ENCODE measurements at regions not wholly inside any gene's neighbourhood (a gene's known extent, or its start where the extent isn't known, plus 50 kb on each side); places are given as distances from the start of the nearest gene placed in this dataset.

DNA sequence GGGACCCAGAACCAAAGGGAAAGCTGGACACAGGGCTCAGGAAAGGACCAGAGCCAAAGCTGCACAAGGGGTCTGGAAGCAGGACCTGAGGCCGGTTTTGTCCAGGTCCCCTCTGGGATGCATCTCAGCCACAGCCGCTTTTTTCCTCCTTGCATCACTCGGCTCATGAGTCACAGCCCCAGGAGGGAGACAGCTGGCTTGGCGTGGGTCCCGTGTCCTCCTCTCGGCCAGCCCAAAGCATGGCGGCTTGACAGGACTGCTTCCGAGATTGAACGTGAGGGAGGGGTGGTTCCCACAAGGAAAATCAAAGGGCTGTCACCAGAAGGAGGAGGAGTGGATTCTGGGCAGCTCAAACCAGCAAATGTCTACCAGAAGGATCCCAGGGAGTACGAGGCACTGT is 56.7 kb upstream of the CPLX2 start:
- H3K27me3 ChIP-seq: no peaks in the 10 kb centered on the region
- no peaks in the 10 kb centered on the region for H3K36me3 ChIP-seq (replicated peaks in 1 of 2)
- DNase-seq: peak; percentile 66 to 88 (median 83)
- H3K4me3 ChIP-seq: no peak overlapping the region
- H3K9me3 ChIP-seq (replicated peaks in 1 of 3): no peaks in the 10 kb centered on the region
- H3K4me1 ChIP-seq (replicated peaks in 1 of 2): no peaks in the 10 kb centered on the region
- no peak overlapping the region for H3K27ac ChIP-seq
- intact Hi-C loops (cut with DNase I): no loop called here
- no peak for TF ChIP-seq POLR2A (IDR thresholded peaks at IDR 0.05)
- TF ChIP-seq, protein P1, sequence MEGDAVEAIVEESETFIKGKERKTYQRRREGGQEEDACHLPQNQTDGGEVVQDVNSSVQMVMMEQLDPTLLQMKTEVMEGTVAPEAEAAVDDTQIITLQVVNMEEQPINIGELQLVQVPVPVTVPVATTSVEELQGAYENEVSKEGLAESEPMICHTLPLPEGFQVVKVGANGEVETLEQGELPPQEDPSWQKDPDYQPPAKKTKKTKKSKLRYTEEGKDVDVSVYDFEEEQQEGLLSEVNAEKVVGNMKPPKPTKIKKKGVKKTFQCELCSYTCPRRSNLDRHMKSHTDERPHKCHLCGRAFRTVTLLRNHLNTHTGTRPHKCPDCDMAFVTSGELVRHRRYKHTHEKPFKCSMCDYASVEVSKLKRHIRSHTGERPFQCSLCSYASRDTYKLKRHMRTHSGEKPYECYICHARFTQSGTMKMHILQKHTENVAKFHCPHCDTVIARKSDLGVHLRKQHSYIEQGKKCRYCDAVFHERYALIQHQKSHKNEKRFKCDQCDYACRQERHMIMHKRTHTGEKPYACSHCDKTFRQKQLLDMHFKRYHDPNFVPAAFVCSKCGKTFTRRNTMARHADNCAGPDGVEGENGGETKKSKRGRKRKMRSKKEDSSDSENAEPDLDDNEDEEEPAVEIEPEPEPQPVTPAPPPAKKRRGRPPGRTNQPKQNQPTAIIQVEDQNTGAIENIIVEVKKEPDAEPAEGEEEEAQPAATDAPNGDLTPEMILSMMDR (IDR thresholded peaks at IDR 0.05): peak in 1 of 6 experiments; percentile 5
- WGBS, 4 donors: 36 to 49% (median 40%) methylated on average over 9 to 10 of the region's 10 CpGs

GRCh38 chr5:175815126-175815913 is 56.1 kb upstream of the CPLX2 start:
- no peak for TF ChIP-seq POLR2A (IDR thresholded peaks at IDR 0.05)
- TF ChIP-seq, protein P1 (IDR thresholded peaks at IDR 0.05): no peak
- Histone ChIP-seq H3K27ac (no peak overlapping the region), H3K4me3 (no peak overlapping the region), H3K4me1 (replicated peaks in 1 of 2) (no peaks in the 10 kb centered on the region), H3K36me3 (replicated peaks in 1 of 2) (no peaks in the 10 kb centered on the region), H3K9me3 (replicated peaks in 1 of 3) (no peaks in the 10 kb centered on the region), H3K27me3 (no peaks in the 10 kb centered on the region)
- WGBS, 4 donors: 84 to 92% (median 86%) methylated on average over 4 to 9 of the region's 9 CpGs
- no peak for DNase-seq
- intact Hi-C loops (cut with DNase I): no loop called here

GRCh38 chr5:175816348-175816747 is 55.0 kb upstream of the CPLX2 start:
- Histone ChIP-seq H3K27ac (no peak overlapping the region), H3K36me3 (replicated peaks in 1 of 2) (no peaks in the 10 kb centered on the region), H3K4me3 (no peak overlapping the region), H3K27me3 (no peaks in the 10 kb centered on the region), H3K9me3 (replicated peaks in 1 of 3) (no peaks in the 10 kb centered on the region), H3K4me1 (replicated peaks in 1 of 2) (no peaks in the 10 kb centered on the region)
- WGBS, 4 donors: 70 to 72% (median 71%) methylated on average over 9 to 10 of the region's 10 CpGs
- no peak for DNase-seq
- intact Hi-C loops (cut with DNase I): no loop called here
- TF ChIP-seq, protein P1 (IDR thresholded peaks at IDR 0.05): no peak
- no peak for TF ChIP-seq POLR2A (IDR thresholded peaks at IDR 0.05)

DNA sequence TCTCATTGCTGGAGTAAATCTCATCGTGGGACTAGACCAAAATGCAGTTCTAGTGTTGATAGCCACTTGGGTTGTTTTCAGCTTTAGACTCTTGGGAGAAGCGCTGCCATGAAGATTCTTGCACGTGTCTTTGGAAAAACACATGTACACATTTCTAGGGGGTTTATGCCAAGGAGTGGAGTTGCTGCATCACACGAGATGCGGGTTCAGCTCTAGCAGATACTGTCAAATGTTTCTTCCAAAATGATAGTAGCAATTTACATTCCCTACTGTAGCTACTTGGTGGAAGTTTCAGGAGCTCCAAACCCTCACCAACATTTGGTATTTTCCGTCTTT is 52.3 kb upstream of the CPLX2 start:
- Histone ChIP-seq H3K9me3 (replicated peaks in 1 of 3) (no peaks in the 10 kb centered on the region), H3K4me3 (no peak overlapping the region), H3K4me1 (replicated peaks in 1 of 2) (no peaks in the 10 kb centered on the region), H3K27me3 (no peaks in the 10 kb centered on the region), H3K36me3 (replicated peaks in 1 of 2) (no peaks in the 10 kb centered on the region), H3K27ac (no peak overlapping the region)
- intact Hi-C loops (cut with DNase I): no loop called here
- no peak for TF ChIP-seq POLR2A (IDR thresholded peaks at IDR 0.05)
- TF ChIP-seq, protein P1 (IDR thresholded peaks at IDR 0.05): no peak
- no peak for DNase-seq
- WGBS, 4 donors: 86 to 91% (median 88%) methylated on average over 6 of the region's 6 CpGs
